Fibroblast of mammary gland (primary cell): ENCODE measurements at regions not wholly inside any gene's neighbourhood (a gene's known extent, or its start where the extent isn't known, plus 50 kb on each side); places are given as distances from the start of the nearest gene placed in this dataset.

ENCODE experiments used
- DNase-seq: peaks from one replicate; pipeline ENCODE4 v3.0.0-alpha.2; 2010; ENCODE audit warnings: low read depth
- H3K4me3 ChIP-seq: 2 replicates; pipeline ENCODE4 v1.5.1; 2011; ENCODE audit warnings: low read depth, mild to moderate bottlenecking, low read length, moderate library complexity; ENCODE audit not compliant: control insufficient read depth
- TF ChIP-seq, protein P1 (sequence below): conservative IDR thresholded peaks from 2 replicates; pipeline ENCODE4 v1.5.1; 2011; ENCODE audit warnings: low read depth, low read length, inconsistent platforms; ENCODE audit not compliant: control insufficient read depth, insufficient read depth

DNA sequence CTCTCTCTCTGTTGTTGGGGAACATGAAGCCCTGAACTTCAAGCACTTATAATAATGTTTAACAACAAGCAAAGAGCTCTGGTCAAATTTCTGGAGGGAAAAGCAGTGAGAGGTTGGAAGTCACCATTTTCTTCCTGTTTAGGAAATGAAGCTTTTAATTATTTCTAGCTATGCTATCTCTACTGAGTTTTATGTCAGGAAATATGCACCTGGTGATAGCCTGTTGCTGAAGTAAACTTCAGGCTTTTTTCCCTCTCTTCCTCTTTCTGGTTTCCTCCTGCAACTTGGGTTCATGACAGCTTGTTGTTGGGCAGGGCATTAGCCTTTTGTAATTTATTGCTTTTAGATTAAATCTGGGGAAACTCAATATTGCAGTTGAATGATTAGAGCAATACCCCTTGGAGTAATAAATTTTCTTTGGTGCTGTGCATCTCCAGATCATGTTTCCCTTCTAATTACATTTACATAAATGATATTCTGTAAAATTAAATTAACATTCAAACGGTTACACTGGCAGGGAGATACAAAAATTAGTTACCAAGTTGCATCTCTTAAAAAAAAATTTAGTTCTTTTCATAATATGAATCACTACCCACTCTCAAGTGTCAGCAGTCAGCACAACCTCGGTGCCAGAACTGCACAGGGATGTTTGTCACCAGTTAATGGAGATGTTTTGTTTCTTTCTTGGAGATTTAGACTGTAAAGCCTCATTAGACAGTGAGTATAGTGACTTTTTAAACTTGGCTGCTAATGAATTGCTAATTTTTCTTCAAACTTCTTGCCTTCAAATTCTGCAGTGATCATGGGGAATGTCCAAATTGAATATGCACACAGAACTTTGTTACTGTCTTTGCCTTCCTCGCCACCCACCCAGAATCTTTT, 466.6 kb upstream of the ETAA1 start:
- no peak for DNase-seq
- no peak overlapping the region for H3K4me3 ChIP-seq
- TF ChIP-seq, protein P1, sequence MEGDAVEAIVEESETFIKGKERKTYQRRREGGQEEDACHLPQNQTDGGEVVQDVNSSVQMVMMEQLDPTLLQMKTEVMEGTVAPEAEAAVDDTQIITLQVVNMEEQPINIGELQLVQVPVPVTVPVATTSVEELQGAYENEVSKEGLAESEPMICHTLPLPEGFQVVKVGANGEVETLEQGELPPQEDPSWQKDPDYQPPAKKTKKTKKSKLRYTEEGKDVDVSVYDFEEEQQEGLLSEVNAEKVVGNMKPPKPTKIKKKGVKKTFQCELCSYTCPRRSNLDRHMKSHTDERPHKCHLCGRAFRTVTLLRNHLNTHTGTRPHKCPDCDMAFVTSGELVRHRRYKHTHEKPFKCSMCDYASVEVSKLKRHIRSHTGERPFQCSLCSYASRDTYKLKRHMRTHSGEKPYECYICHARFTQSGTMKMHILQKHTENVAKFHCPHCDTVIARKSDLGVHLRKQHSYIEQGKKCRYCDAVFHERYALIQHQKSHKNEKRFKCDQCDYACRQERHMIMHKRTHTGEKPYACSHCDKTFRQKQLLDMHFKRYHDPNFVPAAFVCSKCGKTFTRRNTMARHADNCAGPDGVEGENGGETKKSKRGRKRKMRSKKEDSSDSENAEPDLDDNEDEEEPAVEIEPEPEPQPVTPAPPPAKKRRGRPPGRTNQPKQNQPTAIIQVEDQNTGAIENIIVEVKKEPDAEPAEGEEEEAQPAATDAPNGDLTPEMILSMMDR: no peak

DNA sequence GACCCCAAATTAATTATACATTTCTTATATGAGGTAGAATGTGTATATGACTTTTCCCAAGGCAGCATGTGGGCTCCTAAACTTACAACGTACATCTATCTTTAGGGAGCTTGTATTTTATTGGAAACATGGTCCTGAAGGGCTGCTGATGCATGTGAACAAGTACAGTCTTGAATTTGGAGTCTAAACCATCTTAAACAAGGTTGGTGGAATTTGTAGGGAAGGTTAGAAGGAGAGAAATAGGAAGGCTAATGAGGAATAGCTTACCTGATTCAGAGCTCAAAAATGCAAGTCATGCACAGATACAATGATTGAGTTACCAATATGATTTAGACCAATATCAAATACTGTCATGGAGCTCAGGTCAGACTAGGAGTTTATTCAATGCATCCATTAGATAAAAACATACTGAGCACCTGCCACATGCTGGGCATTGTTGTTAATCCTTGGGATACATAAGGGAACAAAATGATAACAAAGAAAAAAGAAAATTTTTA, 458.6 kb upstream of the ETAA1 start:
- DNase-seq: no peak
- H3K4me3 ChIP-seq: no peak overlapping the region
- TF ChIP-seq, protein P1: no peak

DNA sequence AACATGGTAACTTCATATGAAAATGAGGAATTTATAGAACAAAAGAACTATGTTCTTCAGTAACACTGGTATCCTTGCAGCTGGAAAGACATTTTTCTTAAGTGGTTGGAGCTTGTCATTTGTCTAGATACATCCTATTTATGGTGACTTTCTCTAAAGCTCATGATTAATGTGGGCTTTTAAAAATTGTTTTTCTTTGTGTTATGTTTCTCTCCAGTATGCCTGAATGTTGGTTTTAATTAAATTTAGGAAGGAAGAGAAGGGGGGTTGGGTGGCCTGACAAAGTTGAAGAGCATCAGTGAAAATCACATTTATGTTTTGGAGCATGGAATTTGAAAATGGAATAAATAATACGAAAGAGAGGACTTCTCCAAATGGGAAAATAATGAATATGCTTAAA, 457.1 kb upstream of the ETAA1 start:
- TF ChIP-seq, protein P1: no peak
- H3K4me3 ChIP-seq: no peak overlapping the region
- DNase-seq: no peak

DNA sequence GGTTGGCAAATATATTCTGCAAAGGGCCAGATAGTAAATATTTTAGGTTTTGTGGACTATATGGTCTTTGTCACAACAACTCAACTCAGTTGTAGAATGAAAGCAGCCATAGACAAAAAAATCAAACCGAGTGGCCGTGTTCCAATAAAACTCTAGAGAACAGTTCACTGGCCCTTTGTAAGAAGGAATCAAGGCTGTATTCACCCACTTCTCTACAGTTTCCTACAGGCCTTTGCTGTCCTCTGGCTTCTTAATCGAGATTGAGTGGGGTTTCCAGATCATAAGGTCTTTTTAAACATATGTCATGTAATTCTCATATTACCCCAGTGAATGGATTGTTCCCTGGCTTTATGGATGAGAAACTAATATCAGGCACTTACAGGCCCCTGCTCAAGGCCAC, 448.9 kb upstream of the ETAA1 start:
- TF ChIP-seq, protein P1: no peak
- H3K4me3 ChIP-seq: no peak overlapping the region
- DNase-seq: no peak

DNA sequence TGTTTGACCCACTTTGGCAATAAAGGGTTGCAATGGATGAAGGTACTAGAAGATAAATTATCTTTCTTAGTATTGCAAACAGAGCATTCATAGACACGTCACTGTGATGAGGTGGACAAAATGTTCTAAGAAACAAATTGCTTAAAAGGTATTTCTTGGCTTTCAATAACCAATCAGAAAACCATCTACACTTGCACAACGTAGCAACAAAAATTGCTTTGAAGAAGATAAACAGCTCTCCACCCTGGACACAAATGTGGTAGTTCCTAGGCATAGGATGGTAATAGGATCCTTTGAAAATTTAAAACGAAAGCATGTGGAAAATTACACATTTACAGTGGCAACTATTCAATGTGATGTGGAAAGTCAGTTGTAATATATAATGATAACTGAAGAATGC, 439.9 kb upstream of the ETAA1 start:
- TF ChIP-seq, protein P1: no peak
- DNase-seq: peak; percentile 90
- no peak overlapping the region for H3K4me3 ChIP-seq

DNA sequence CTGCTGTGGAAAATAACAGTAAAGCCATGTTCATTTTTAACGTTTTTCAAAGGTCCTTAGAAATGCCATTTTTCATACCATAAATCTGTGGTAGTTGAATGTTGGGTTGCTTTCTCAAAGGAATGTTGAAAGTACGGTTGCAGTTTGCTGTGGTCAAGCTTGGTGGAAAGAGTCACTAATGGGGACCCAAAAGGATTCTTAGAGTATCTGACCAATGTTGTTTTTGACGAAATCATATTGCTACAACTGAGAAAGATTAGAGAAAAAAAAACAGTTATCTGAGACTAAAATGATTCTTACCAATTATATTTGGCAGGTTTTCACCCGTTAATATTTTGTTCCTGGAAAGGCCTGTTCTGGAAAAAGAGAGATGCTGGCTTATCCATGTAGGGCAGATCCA, 439.5 kb upstream of the ETAA1 start:
- no peak overlapping the region for H3K4me3 ChIP-seq
- TF ChIP-seq, protein P1: no peak
- DNase-seq: peak; percentile 28
